ENCODE measurements at regions not wholly inside any gene's neighbourhood (a gene's known extent, or its start where the extent isn't known, plus 50 kb on each side); places are given as distances from the start of the nearest gene placed in this dataset.
"Not testable (repeated sequence)": the region's sequence is repeated elsewhere in the genome, so short reads cannot be mapped to it uniquely, and the experiment has no call there.

- no peak for FAIRE-seq
Observed at GRCh38 chr3:104906001-104906639, 460.6 kb upstream of the ALCAM start.

- no peak for FAIRE-seq
Observed at GRCh38 chr3:104907507-104907906, 459.2 kb upstream of the ALCAM start.

- FAIRE-seq = no peak
Observed at GRCh38 chr3:104908761-104909160, 457.9 kb upstream of the ALCAM start.

- FAIRE-seq = no peak
Observed at GRCh38 chr3:104909198-104909597, 457.5 kb upstream of the ALCAM start.

GRCh38 chr3:104909721-104910120 lies 457.0 kb upstream of the ALCAM start:
- no peak for FAIRE-seq

GRCh38 chr3:104911376-104911775 lies 455.3 kb upstream of the ALCAM start:
- FAIRE-seq = no peak

- no peak for FAIRE-seq
Observed at GRCh38 chr3:104916971-104917370, 449.7 kb upstream of the ALCAM start.

- FAIRE-seq = no peak
Observed at GRCh38 chr3:104920512-104920911, 446.2 kb upstream of the ALCAM start.

GRCh38 chr3:104933972-104934371 lies 432.7 kb upstream of the ALCAM start:
- no peak for FAIRE-seq

- no peak for FAIRE-seq
Observed at GRCh38 chr3:104935613-104936012, 431.1 kb upstream of the ALCAM start.

- no peak for FAIRE-seq
Observed at GRCh38 chr3:104939196-104939595, 427.5 kb upstream of the ALCAM start.

- no peak for FAIRE-seq
Observed at GRCh38 chr3:104941785-104942184, 424.9 kb upstream of the ALCAM start.

- no peak for FAIRE-seq
Observed at GRCh38 chr3:104943974-104944373, 422.7 kb upstream of the ALCAM start.

- FAIRE-seq = no peak
Observed at GRCh38 chr3:104947943-104948342, 418.8 kb upstream of the ALCAM start.

- not testable (repeated sequence) for FAIRE-seq
Observed at GRCh38 chr3:104949810-104950209, 416.9 kb upstream of the ALCAM start.

- FAIRE-seq = no peak
Observed at GRCh38 chr3:104951426-104951825, 415.3 kb upstream of the ALCAM start.

GRCh38 chr3:104952146-104952972 lies 414.4 kb upstream of the ALCAM start:
- no peak for FAIRE-seq

- FAIRE-seq = no peak
Observed at GRCh38 chr3:104956620-104957345, 409.9 kb upstream of the ALCAM start.

GRCh38 chr3:104960579-104960978 lies 406.1 kb upstream of the ALCAM start:
- FAIRE-seq = no peak

GRCh38 chr3:104961851-104962250 lies 404.9 kb upstream of the ALCAM start:
- no peak for FAIRE-seq

GRCh38 chr3:104974316-104974715 lies 392.4 kb upstream of the ALCAM start:
- no peak for FAIRE-seq

GRCh38 chr3:104977719-104978118 lies 389.0 kb upstream of the ALCAM start:
- no peak for FAIRE-seq

- FAIRE-seq = no peak
Observed at GRCh38 chr3:104982130-104982529, 384.6 kb upstream of the ALCAM start.

- FAIRE-seq = no peak
Observed at GRCh38 chr3:104987859-104988258, 378.9 kb upstream of the ALCAM start.
